ENCODE measurements at regions not wholly inside any gene's neighbourhood (a gene's known extent, or its start where the extent isn't known, plus 50 kb on each side); places are given as distances from the start of the nearest gene placed in this dataset.

DNA sequence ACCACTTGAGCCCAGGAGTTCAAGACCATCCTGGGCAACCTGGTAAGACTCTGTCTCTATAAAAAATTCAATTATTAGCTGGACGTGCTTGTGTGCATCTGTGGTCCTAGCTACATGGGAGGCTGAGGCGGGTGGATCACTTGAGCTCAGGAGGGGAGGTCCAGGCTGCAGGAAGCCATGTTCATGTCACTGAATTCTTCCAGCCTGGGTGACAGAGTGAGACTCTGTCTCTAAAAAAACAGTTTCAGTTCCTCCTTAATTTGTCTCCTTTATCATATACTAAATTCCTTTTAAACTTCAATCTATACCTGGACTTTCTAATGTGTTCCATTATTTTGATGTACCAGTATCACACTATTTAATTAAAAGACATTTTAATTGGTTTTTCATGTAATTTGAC, 422.2 kb upstream of the TLE4 start:
- Histone ChIP-seq H3K27ac (ENCODE audit: low read depth, low read length) (no peak overlapping the region), H2AK5ac (ENCODE audit: low read depth, low read length) (no peak overlapping the region), H3K23me2 (ENCODE audit: low read depth, low read length) (no peaks in the 10 kb centered on the region), H4K20me1 (replicated peaks in 1 of 2; ENCODE audit: control insufficient read depth in 1 of 2, insufficient read depth in 2 of 2, low read length in 2 of 2) (no peaks in the 10 kb centered on the region), H2BK5ac (ENCODE audit: low read depth, low read length) (no peak overlapping the region), H3K18ac (ENCODE audit: extremely low read depth, low read length) (no peak overlapping the region), H2BK120ac (replicated peaks; ENCODE audit: low read depth, low read length) (no peak overlapping the region), H3K4ac (replicated peaks; ENCODE audit: insufficient read length, low read depth, low read length) (no peak overlapping the region), H3K14ac (ENCODE audit: insufficient read length) (no peak overlapping the region), H3K79me2 (ENCODE audit: control insufficient read depth in 1 of 2, insufficient read depth in 2 of 2, low read length in 2 of 2) (no peaks in the 10 kb centered on the region), H3K9me3 (ENCODE audit: insufficient read depth in 2 of 2, low read depth in 1 of 2, low read length in 1 of 2) (no peaks in the 10 kb centered on the region), H3K56ac (replicated peaks; ENCODE audit: insufficient read length, low read depth, low read length) (no peak overlapping the region), H4K91ac (replicated peaks; ENCODE audit: insufficient read length, low read length) (no peak overlapping the region), H2BK12ac (ENCODE audit: low read depth, low read length) (no peak overlapping the region), H4K8ac (ENCODE audit: extremely low read depth, insufficient read depth, low read length) (no peak overlapping the region), H3K4me1 (replicated peaks in 1 of 4; ENCODE audit: control insufficient read depth in 3 of 4, insufficient read depth in 4 of 4, low read length in 3 of 4) (no peaks in the 10 kb centered on the region), H3K79me1 (ENCODE audit: low read depth, low read length) (no peaks in the 10 kb centered on the region), H3K27me3 (replicated peaks in 1 of 4; ENCODE audit: control insufficient read depth in 3 of 4, extremely low read depth in 1 of 4, insufficient read depth in 3 of 4, low read length in 3 of 4) (no peaks in the 10 kb centered on the region), H3K23ac (ENCODE audit: insufficient read length) (no peak overlapping the region), H3K36me3 (ENCODE audit: control insufficient read depth in 2 of 4, insufficient read depth in 4 of 4, low read length in 3 of 4) (no peaks in the 10 kb centered on the region), H2BK20ac (ENCODE audit: low read length) (no peak overlapping the region), H3K4me2 (ENCODE audit: insufficient read depth in 1 of 2, low read depth in 2 of 2, low read length in 2 of 2) (no peak overlapping the region), H2AFZ (ENCODE audit: low read length) (no peak overlapping the region), H4K5ac (ENCODE audit: insufficient read length, low read depth, low read length) (no peak overlapping the region), H2BK15ac (ENCODE audit: low read length) (no peak overlapping the region), H3K4me3 (ENCODE audit: extremely low read depth in 1 of 4, insufficient read depth in 2 of 4, low read depth in 3 of 4, low read length in 4 of 4) (no peak overlapping the region), H3K9ac (replicated peaks in 1 of 4; ENCODE audit: extremely low read depth in 1 of 4, low read depth in 3 of 4, low read length in 3 of 4) (no peak overlapping the region)
- POLR2A ChIA-PET (ENCODE audit: partially characterized antibody) = no interaction called here
- WGBS, 2 experiments (ENCODE audit: extremely low coverage in 1 of 2, insufficient coverage in 1 of 2, insufficient read length in 1 of 2, insufficient replicate concordance in 2 of 2, low coverage in 1 of 2, low lambda C conversion rate in 2 of 2, missing lambda C conversion rate in 1 of 2) = 93% methylated on average over 2 of the region's 2 CpGs; no CpG with 5 or more reads in 1 of the 2 experiments
- DNase-seq (ENCODE audit: low read depth in 1 of 2, low spot score in 2 of 2) (no peak), FAIRE-seq (no peak)
- TF ChIP-seq RFX5 (IDR thresholded peaks at IDR 0.05; ENCODE audit: borderline replicate concordance, low read depth, low read length) (no peak), EGR1 (IDR thresholded peaks at IDR 0.05; ENCODE audit: borderline replicate concordance, low read depth, low read length) (no peak)
- CTCF ChIA-PET (ENCODE audit: partially characterized antibody) = interaction anchor here (0.8 to 4.9 kb wide), 3 partner anchors 20 to 191 kb away, joined by 3 to 21 read pairs (median 4); no protein-coding TSS in a partner anchor
